ENCODE measurements at regions not wholly inside any gene's neighbourhood (a gene's known extent, or its start where the extent isn't known, plus 50 kb on each side); places are given as distances from the start of the nearest gene placed in this dataset.

GRCh38 chr11:15589070-15589626 is 474.4 kb downstream of the INSC start:
- TF ChIP-seq CTCF (IDR thresholded peaks at IDR 0.05; ENCODE audit: poor library complexity) (no peak), EZH2 (IDR thresholded peaks at IDR 0.05; ENCODE audit: borderline replicate concordance) (no peak)
